ENCODE measurements at regions not wholly inside any gene's neighbourhood (a gene's known extent, or its start where the extent isn't known, plus 50 kb on each side); places are given as distances from the start of the nearest gene placed in this dataset.

GRCh38 chr3:162626172-162626571 lies 1129.6 kb downstream of the OTOL1 start:
- no peak for TF ChIP-seq THRA (CRISPR knock-in tag; IDR thresholded peaks at IDR 0.05; ENCODE audit: borderline replicate concordance)
- TF ChIP-seq ZNF503 (CRISPR knock-in tag; IDR thresholded peaks at IDR 0.05), result no peak
- no peak for TF ChIP-seq ZSCAN21 (CRISPR knock-in tag; IDR thresholded peaks at IDR 0.05; ENCODE audit: borderline replicate concordance)
- TF ChIP-seq DDIT3 (CRISPR knock-in tag; IDR thresholded peaks at IDR 0.05), result no peak
- no peak for TF ChIP-seq ZFP82 (CRISPR knock-in tag; IDR thresholded peaks at IDR 0.05; ENCODE audit: borderline replicate concordance)
- no peak for TF ChIP-seq CENPBD1 (CRISPR knock-in tag; IDR thresholded peaks at IDR 0.05; ENCODE audit: borderline replicate concordance, low read depth)
- TF ChIP-seq KAT7 (CRISPR knock-in tag; IDR thresholded peaks at IDR 0.05; ENCODE audit: borderline replicate concordance), result no peak
- TF ChIP-seq, protein P1, sequence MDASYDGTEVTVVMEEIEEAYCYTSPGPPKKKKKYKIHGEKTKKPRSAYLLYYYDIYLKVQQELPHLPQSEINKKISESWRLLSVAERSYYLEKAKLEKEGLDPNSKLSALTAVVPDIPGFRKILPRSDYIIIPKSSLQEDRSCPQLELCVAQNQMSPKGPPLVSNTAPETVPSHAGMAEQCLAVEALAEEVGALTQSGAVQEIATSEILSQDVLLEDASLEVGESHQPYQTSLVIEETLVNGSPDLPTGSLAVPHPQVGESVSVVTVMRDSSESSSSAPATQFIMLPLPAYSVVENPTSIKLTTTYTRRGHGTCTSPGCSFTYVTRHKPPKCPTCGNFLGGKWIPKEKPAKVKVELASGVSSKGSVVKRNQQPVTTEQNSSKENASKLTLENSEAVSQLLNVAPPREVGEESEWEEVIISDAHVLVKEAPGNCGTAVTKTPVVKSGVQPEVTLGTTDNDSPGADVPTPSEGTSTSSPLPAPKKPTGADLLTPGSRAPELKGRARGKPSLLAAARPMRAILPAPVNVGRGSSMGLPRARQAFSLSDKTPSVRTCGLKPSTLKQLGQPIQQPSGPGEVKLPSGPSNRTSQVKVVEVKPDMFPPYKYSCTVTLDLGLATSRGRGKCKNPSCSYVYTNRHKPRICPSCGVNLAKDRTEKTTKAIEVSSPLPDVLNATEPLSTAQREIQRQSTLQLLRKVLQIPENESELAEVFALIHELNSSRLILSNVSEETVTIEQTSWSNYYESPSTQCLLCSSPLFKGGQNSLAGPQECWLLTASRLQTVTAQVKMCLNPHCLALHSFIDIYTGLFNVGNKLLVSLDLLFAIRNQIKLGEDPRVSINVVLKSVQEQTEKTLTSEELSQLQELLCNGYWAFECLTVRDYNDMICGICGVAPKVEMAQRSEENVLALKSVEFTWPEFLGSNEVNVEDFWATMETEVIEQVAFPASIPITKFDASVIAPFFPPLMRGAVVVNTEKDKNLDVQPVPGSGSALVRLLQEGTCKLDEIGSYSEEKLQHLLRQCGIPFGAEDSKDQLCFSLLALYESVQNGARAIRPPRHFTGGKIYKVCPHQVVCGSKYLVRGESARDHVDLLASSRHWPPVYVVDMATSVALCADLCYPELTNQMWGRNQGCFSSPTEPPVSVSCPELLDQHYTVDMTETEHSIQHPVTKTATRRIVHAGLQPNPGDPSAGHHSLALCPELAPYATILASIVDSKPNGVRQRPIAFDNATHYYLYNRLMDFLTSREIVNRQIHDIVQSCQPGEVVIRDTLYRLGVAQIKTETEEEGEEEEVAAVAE (CRISPR knock-in tag; IDR thresholded peaks at IDR 0.05; ENCODE audit: borderline replicate concordance), result no peak
- no peak for TF ChIP-seq TCF7L2 (IDR thresholded peaks at IDR 0.05; ENCODE audit: low read depth, low read length)
- no peak for TF ChIP-seq ZNF180 (CRISPR knock-in tag; IDR thresholded peaks at IDR 0.05; ENCODE audit: borderline replicate concordance, low read depth)
- no peak overlapping the region for H3K9ac ChIP-seq (ENCODE audit: insufficient read depth, low read depth, low read length)
- no peaks in the 10 kb centered on the region for H3K36me3 ChIP-seq (replicated peaks in 1 of 2; ENCODE audit: control insufficient read depth in 1 of 2, insufficient read depth in 2 of 2, low read length in 2 of 2)
- H3K4me3 ChIP-seq (replicated peaks in 1 of 3; ENCODE audit: insufficient read depth in 1 of 3, low read depth in 2 of 3, low read length in 3 of 3), result no peak overlapping the region
- POLR2A ChIA-PET, result no interaction called here
- H3K4me1 ChIP-seq (ENCODE audit: insufficient read depth, low read length), result no peaks in the 10 kb centered on the region
- H3K79me2 ChIP-seq (ENCODE audit: insufficient read depth, low read length), result no peaks in the 10 kb centered on the region
- CTCF ChIA-PET (ENCODE audit: low intra/inter-chr PET ratio, low total read pairs), result no interaction called here
- H2AFZ ChIP-seq (ENCODE audit: low read length), result no peak overlapping the region
- intact Hi-C loops (cut with micrococcal nuclease; ENCODE audit: unreplicated experiment), result no loop called here
- no peak overlapping the region for H3K4me2 ChIP-seq (ENCODE audit: low read depth, low read length)
- H4K20me1 ChIP-seq (ENCODE audit: insufficient read depth, low read length), result no peaks in the 10 kb centered on the region
- DNase-seq (ENCODE audit: low spot score), result no peak
- peaks cover 14% of the 10 kb centered on the region for H3K9me3 ChIP-seq (ENCODE audit: low read length)
- no peak for FAIRE-seq
- no peak for ATAC-seq
- no TSS peak for BruUV-seq (replicated peaks)
- H3K27ac ChIP-seq (ENCODE audit: extremely low read length, insufficient read depth, low read length), result no peak overlapping the region
- in situ Hi-C loops (cut with HindIII; ENCODE audit: extremely low pct_ligation_motif_present, low pct_unique_long_range_greater_than_20kb), result no loop called here
- no peaks in the 10 kb centered on the region for H3K27me3 ChIP-seq (ENCODE audit: control insufficient read depth in 1 of 2, insufficient read depth in 2 of 2, low read length in 2 of 2)

Data from HepG2 (cell line).